Liver (tissue), 8 donors: ENCODE measurements at regions not wholly inside any gene's neighbourhood (a gene's known extent, or its start where the extent isn't known, plus 50 kb on each side); places are given as distances from the start of the nearest gene placed in this dataset.

ENCODE experiments used
- DNase-seq: peaks from one replicate; pipeline ENCODE4 v3.0.0-alpha.2; 2017; ENCODE audit warnings: low spot score
- H3K27ac ChIP-seq, 2 donors: one replicate each; pipeline ENCODE4 v1.7.0; 2013; ENCODE audit warnings: inconsistent platforms in 2 of 2, low read length in 2 of 2, control low read depth in 1 of 2, low read depth in 1 of 2, mild to moderate bottlenecking in 1 of 2
- H3K27me3 ChIP-seq, 4 donors: one replicate each; pipeline versions ENCODE4 v1.6.1 to v1.7.0; 2013; ENCODE audit warnings: low read length in 3 of 4, inconsistent platforms in 1 of 4, mild to moderate bottlenecking in 1 of 4, moderate library complexity in 1 of 4; ENCODE audit not compliant: control insufficient read depth in 4 of 4, insufficient read depth in 4 of 4
- H3K36me3 ChIP-seq, 4 donors: one replicate each; pipeline versions ENCODE4 v1.6.1 to v1.7.0; 2013; ENCODE audit warnings: low read length in 3 of 4, mild to moderate bottlenecking in 3 of 4, low read depth in 1 of 4, moderate library complexity in 1 of 4; ENCODE audit not compliant: control insufficient read depth in 4 of 4, insufficient read depth in 3 of 4
- H3K4me1 ChIP-seq, 4 donors: one replicate each; pipeline versions ENCODE4 v1.6.1 to v1.7.0; 2013; ENCODE audit warnings: low read length in 3 of 4, mild to moderate bottlenecking in 3 of 4, moderate library complexity in 1 of 4; ENCODE audit not compliant: control insufficient read depth in 4 of 4, insufficient read depth in 4 of 4
- H3K4me3 ChIP-seq, 3 donors: one replicate each; pipeline versions ENCODE4 v1.6.1 to v1.7.0; 2013; ENCODE audit warnings: low read length in 3 of 3, control low read depth in 1 of 3, low read depth in 1 of 3, mild to moderate bottlenecking in 1 of 3
- H3K9ac ChIP-seq, 2 donors: one replicate each; pipeline ENCODE4 v1.7.0; 2013; ENCODE audit warnings: low read length in 2 of 2, mild to moderate bottlenecking in 2 of 2, moderate library complexity in 2 of 2, control low read depth in 1 of 2, low read depth in 1 of 2
- H3K9me3 ChIP-seq, 4 donors: one replicate each; pipeline versions ENCODE4 v1.6.1 to v1.7.0; 2013; ENCODE audit warnings: low read length in 3 of 4; ENCODE audit not compliant: control insufficient read depth in 4 of 4
- EGR1 ChIP-seq, 2 donors: IDR thresholded peaks; 2 replicates each; pipeline ENCODE4 v1.6.1; 2016 to 2018; ENCODE audit warnings: antibody characterized with exemption in 2 of 2, low read depth in 2 of 2
- FOXA1 ChIP-seq: IDR thresholded peaks from 2 replicates; pipeline ENCODE4 v1.6.1; 2016; ENCODE audit warnings: antibody characterized with exemption
- FOXA2 ChIP-seq: IDR thresholded peaks from 2 replicates; pipeline ENCODE4 v1.6.1; 2016; ENCODE audit warnings: antibody characterized with exemption
- GABPA ChIP-seq, 2 donors: IDR thresholded peaks in 1 of 2; conservative IDR thresholded peaks in 1 of 2; 2 replicates each; pipeline ENCODE4 v1.6.1; 2016; ENCODE audit warnings: antibody characterized with exemption in 2 of 2, mild to moderate bottlenecking in 1 of 2, moderate library complexity in 1 of 2
- HNF4A ChIP-seq, 2 donors: conservative IDR thresholded peaks; 2 replicates each; pipeline ENCODE4 v1.6.1; 2016; ENCODE audit warnings: antibody characterized with exemption in 2 of 2, mild to moderate bottlenecking in 2 of 2
- HNF4G ChIP-seq: IDR thresholded peaks from 2 replicates; pipeline ENCODE4 v1.6.1; 2016; ENCODE audit warnings: antibody characterized with exemption
- JUND ChIP-seq, 2 donors: IDR thresholded peaks; 2 replicates each; pipeline ENCODE4 v1.6.1; 2016; ENCODE audit warnings: antibody characterized with exemption in 2 of 2
- NR2F2 ChIP-seq: IDR thresholded peaks from 2 replicates; pipeline ENCODE4 v1.6.1; 2016; ENCODE audit warnings: antibody characterized with exemption
- RAD21 ChIP-seq, 2 donors: IDR thresholded peaks; 2 replicates each; pipeline ENCODE4 v1.6.1; 2016; ENCODE audit warnings: antibody characterized with exemption in 2 of 2, mild to moderate bottlenecking in 2 of 2
- RXRA ChIP-seq, 2 donors: IDR thresholded peaks; 2 replicates each; pipeline ENCODE4 v1.6.1; 2017 to 2018; ENCODE audit warnings: antibody characterized with exemption in 2 of 2, mild to moderate bottlenecking in 1 of 2
- SP1 ChIP-seq: IDR thresholded peaks from 2 replicates; pipeline ENCODE4 v1.6.1; 2018; ENCODE audit warnings: antibody characterized with exemption, mild to moderate bottlenecking
- TAF1 ChIP-seq: conservative IDR thresholded peaks from 2 replicates; pipeline ENCODE4 v1.6.1; 2016; ENCODE audit warnings: antibody characterized with exemption, mild to moderate bottlenecking
- YY1 ChIP-seq: IDR thresholded peaks from 2 replicates; pipeline ENCODE4 v1.6.1; 2016; ENCODE audit warnings: antibody characterized with exemption, mild to moderate bottlenecking
- WGBS: extraction: QIAGEN DNeasy Blood & Tissue Kit; methylation state at CpG from one replicate; pipeline ENCODE4 v1.1.7; 2013; 5-methylcytosine and 5-hydroxymethylcytosine counted together
- TF ChIP-seq, protein P1 (sequence below): IDR thresholded peaks from 2 replicates; pipeline ENCODE4 v1.6.1; 2016; ENCODE audit warnings: antibody characterized with exemption
- TF ChIP-seq, protein P2 (sequence below): IDR thresholded peaks from 2 replicates; pipeline ENCODE4 v1.6.1; 2016; ENCODE audit warnings: antibody characterized with exemption
- TF ChIP-seq, protein P3 (sequence below): IDR thresholded peaks from 2 replicates; pipeline ENCODE4 v1.6.1; 2016; ENCODE audit warnings: antibody characterized with exemption, mild to moderate bottlenecking
- TF ChIP-seq, protein P4 (sequence below): fragments of 150-350 bp; IDR thresholded peaks from 2 replicates; pipeline ENCODE4 v1.5.1; 2017; ENCODE audit warnings: improper control_type of control experiment, low read depth, low read length; ENCODE audit not compliant: missing input control
- TF ChIP-seq, protein P5 (sequence below): IDR thresholded peaks from 2 replicates; pipeline ENCODE4 v1.6.1; 2016; ENCODE audit warnings: antibody characterized with exemption
- donor health status: healthy.
- donor health status: healthy.
- donor health status: healthy.
- donor health status: healthy.
- donor health status: healthy.

DNA sequence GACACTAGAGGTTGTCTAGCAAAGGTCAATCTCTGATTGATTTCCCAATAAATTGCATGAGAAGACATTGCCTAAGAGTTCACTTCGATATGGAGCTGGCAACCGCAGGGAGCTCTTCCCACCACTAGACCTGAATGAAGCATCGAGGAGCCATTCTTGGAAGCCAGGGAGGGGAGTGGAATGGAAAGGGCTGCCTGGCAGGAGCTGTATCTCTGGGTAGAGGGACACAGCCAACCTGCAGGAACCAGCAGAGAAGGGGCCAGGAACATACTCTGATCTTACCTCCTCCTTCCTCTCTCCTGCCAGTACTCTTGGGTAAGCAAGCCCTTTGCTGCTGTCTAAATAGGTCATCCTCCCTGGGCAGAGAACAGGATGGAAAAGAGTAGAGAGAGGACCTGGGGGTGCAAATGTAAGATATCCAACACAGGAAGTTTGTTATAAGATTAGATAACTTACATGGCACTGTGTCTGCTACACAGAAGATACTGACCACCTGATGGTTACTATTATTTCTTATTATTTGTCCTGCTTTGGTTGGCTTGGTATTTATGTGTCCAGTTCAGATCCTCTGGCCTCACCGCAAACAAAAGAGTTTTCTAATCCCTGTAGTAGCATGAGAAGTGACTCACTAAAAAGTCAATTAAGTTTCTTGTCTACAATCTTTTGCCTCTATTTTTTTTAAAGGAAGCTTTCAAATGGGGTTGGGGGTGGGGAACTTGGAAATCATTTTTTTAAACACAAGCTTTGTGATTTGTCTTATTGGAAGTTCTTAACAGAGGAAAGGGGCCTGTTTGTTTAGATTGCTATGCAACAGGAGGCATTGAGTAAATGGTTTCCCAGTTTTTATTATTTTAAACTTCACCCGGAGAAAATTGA lies 156.7 kb upstream of the TSC22D2 start:
- 36% methylated on average over 5 of the region's 5 CpGs for WGBS
- peaks cover 11 to 53% (median 33%) of the 10 kb centered on the region in 4 donors for H3K4me1 ChIP-seq
- H3K36me3 ChIP-seq, result no peaks in the 10 kb centered on the region
- no peaks in the 10 kb centered on the region for H3K27me3 ChIP-seq
- H3K4me3 ChIP-seq, result peak overlapping the region; percentile 12 to 40 (median 38)
- no peaks in the 10 kb centered on the region for H3K9me3 ChIP-seq
- H3K9ac ChIP-seq, result peak overlapping the region in 1 of 2 donors; percentile 97
- DNase-seq, result no peak
- H3K27ac ChIP-seq, result peak overlapping the region; percentile 93 to 96
- TF ChIP-seq RXRA (IDR thresholded peaks at IDR 0.05), result peak; percentile 81 to 84
- TF ChIP-seq, protein P1, sequence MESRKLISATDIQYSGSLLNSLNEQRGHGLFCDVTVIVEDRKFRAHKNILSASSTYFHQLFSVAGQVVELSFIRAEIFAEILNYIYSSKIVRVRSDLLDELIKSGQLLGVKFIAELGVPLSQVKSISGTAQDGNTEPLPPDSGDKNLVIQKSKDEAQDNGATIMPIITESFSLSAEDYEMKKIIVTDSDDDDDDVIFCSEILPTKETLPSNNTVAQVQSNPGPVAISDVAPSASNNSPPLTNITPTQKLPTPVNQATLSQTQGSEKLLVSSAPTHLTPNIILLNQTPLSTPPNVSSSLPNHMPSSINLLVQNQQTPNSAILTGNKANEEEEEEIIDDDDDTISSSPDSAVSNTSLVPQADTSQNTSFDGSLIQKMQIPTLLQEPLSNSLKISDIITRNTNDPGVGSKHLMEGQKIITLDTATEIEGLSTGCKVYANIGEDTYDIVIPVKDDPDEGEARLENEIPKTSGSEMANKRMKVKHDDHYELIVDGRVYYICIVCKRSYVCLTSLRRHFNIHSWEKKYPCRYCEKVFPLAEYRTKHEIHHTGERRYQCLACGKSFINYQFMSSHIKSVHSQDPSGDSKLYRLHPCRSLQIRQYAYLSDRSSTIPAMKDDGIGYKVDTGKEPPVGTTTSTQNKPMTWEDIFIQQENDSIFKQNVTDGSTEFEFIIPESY, result peak; percentile 6
- TF ChIP-seq, protein P2, sequence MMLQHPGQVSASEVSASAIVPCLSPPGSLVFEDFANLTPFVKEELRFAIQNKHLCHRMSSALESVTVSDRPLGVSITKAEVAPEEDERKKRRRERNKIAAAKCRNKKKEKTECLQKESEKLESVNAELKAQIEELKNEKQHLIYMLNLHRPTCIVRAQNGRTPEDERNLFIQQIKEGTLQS, result peak; percentile 9
- TF ChIP-seq RAD21 (IDR thresholded peaks at IDR 0.05), result peak; percentile 14 to 67
- peak; percentile 69 for TF ChIP-seq YY1
- TF ChIP-seq HNF4A (conservative IDR thresholded peaks at IDR 0.05), result peak; percentile 71 to 73
- peak; percentile 27 for TF ChIP-seq FOXA2
- TF ChIP-seq, protein P3, sequence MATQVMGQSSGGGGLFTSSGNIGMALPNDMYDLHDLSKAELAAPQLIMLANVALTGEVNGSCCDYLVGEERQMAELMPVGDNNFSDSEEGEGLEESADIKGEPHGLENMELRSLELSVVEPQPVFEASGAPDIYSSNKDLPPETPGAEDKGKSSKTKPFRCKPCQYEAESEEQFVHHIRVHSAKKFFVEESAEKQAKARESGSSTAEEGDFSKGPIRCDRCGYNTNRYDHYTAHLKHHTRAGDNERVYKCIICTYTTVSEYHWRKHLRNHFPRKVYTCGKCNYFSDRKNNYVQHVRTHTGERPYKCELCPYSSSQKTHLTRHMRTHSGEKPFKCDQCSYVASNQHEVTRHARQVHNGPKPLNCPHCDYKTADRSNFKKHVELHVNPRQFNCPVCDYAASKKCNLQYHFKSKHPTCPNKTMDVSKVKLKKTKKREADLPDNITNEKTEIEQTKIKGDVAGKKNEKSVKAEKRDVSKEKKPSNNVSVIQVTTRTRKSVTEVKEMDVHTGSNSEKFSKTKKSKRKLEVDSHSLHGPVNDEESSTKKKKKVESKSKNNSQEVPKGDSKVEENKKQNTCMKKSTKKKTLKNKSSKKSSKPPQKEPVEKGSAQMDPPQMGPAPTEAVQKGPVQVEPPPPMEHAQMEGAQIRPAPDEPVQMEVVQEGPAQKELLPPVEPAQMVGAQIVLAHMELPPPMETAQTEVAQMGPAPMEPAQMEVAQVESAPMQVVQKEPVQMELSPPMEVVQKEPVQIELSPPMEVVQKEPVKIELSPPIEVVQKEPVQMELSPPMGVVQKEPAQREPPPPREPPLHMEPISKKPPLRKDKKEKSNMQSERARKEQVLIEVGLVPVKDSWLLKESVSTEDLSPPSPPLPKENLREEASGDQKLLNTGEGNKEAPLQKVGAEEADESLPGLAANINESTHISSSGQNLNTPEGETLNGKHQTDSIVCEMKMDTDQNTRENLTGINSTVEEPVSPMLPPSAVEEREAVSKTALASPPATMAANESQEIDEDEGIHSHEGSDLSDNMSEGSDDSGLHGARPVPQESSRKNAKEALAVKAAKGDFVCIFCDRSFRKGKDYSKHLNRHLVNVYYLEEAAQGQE, result peak; percentile 74
- peak; percentile 97 for TF ChIP-seq TAF1
- TF ChIP-seq HNF4G, result peak; percentile 21
- TF ChIP-seq, protein P4, sequence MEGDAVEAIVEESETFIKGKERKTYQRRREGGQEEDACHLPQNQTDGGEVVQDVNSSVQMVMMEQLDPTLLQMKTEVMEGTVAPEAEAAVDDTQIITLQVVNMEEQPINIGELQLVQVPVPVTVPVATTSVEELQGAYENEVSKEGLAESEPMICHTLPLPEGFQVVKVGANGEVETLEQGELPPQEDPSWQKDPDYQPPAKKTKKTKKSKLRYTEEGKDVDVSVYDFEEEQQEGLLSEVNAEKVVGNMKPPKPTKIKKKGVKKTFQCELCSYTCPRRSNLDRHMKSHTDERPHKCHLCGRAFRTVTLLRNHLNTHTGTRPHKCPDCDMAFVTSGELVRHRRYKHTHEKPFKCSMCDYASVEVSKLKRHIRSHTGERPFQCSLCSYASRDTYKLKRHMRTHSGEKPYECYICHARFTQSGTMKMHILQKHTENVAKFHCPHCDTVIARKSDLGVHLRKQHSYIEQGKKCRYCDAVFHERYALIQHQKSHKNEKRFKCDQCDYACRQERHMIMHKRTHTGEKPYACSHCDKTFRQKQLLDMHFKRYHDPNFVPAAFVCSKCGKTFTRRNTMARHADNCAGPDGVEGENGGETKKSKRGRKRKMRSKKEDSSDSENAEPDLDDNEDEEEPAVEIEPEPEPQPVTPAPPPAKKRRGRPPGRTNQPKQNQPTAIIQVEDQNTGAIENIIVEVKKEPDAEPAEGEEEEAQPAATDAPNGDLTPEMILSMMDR, result peak; percentile 5
- peak in 1 of 2 donors; percentile 47 for TF ChIP-seq EGR1 (IDR thresholded peaks at IDR 0.05; ENCODE audit: low read depth in 2 of 2)
- TF ChIP-seq JUND (IDR thresholded peaks at IDR 0.05), result peak in 1 of 2 donors; percentile 13
- TF ChIP-seq NR2F2, result peak; percentile 66
- TF ChIP-seq, protein P5, sequence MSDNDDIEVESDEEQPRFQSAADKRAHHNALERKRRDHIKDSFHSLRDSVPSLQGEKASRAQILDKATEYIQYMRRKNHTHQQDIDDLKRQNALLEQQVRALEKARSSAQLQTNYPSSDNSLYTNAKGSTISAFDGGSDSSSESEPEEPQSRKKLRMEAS, result peak; percentile 45
- peak; percentile 71 for TF ChIP-seq SP1
- no peak for TF ChIP-seq GABPA (IDR thresholded peaks at IDR 0.05 in 1 of 2, conservative IDR thresholded peaks at IDR 0.05 in 1 of 2)
- no peak for TF ChIP-seq FOXA1
